GM18520 (cell line): ENCODE measurements at regions not wholly inside any gene's neighbourhood (a gene's known extent, or its start where the extent isn't known, plus 50 kb on each side); places are given as distances from the start of the nearest gene placed in this dataset.

Experiments
- ATAC-seq: cut with Tn5 transposase; IDR thresholded peaks from one replicate; pipeline ENCODE4 v1.9.1; 2021; ENCODE audit not compliant: unreplicated experiment

DNA sequence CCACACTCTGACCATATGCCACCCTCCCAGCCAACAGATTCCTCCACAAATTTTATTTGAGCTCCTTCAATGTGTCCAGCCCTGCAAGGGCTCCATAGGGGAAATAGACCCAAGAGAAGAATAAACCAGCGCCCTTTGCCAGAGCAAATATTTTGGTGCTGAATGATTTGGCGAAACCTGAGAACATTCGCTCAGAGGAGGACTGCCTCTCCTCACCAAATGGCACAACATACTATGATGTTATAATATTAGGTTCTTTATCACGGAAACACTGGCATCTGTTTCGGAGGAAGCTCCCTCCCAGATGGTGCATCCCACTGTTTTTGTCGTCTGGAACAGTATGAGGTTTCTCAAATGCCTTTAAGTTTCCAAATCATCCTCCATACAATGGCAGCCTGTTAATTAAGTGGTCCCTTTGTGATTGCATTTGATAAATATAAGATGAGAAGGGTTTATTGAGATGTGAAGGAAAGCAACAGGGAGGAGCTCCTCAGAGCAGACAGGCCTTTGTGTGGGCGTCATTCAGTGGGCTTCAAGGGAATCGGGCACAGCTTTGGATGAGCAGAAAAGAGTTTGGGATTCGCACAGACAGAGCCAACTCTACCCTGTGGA lies 139.1 kb upstream of the ADRA1B start:
- no peak for ATAC-seq

GRCh38 chr5:159779481-159779880 lies 136.8 kb upstream of the ADRA1B start:
- ATAC-seq: no peak

- ATAC-seq: no peak
Measured at GRCh38 chr5:159780246-159780645, 136.0 kb upstream of the ADRA1B start.

DNA sequence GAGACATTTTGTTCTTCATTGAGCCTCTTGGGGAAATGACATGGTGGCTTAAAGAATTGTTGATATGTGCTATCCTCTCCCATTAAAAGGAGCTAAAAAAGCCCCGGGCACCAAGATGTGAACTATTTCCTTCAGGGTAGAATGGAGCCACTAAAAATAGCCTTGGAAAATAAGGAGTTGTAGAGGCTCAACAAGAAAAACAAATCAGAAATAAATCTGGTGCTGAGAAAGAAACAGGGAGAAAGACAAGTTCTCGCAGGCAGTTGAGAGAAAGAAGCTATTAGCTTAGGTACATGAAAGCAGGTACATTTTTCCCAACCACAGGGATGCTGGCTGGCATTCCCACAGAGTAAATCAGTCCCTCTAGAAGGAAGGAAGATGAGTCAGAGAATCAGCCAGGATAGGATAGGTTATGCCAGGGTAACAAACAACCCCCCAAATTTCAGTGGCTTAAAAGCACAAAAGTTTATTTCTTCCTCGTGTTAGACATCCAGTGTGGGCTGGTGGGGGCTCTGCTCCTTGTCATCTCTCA lies 134.6 kb upstream of the ADRA1B start:
- no peak for ATAC-seq

- ATAC-seq: peak; percentile 40
Measured at GRCh38 chr5:159782197-159782994, 133.9 kb upstream of the ADRA1B start.

- ATAC-seq: no peak
Measured at GRCh38 chr5:159782995-159783300, 133.3 kb upstream of the ADRA1B start.

DNA sequence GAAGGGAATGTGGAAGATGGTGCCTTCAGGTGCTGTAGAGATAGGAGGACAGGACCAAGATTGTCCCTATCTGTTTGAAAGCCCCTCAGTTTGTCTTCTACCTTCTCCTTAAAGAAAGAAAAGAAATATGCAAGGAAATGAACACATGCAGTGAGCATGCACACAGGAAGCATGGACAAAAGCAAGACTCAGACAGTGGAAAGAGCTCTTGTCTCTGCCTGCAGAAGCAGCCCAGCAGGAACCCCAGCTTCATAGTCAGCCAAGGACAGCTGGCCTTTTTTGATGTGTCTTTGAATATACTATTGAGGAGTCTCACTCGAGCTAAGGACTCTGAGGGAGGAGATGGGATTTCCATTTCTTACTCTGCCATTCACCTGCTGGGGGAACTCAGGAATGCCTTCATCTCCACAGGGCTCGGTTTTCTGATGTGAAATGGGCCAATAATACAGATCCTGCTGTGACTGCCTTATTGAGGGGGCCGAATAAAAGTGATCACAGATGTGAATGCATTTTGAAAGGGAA lies 132.5 kb upstream of the ADRA1B start:
- no peak for ATAC-seq

GRCh38 chr5:159784993-159785392 lies 131.3 kb upstream of the ADRA1B start:
- no peak for ATAC-seq

DNA sequence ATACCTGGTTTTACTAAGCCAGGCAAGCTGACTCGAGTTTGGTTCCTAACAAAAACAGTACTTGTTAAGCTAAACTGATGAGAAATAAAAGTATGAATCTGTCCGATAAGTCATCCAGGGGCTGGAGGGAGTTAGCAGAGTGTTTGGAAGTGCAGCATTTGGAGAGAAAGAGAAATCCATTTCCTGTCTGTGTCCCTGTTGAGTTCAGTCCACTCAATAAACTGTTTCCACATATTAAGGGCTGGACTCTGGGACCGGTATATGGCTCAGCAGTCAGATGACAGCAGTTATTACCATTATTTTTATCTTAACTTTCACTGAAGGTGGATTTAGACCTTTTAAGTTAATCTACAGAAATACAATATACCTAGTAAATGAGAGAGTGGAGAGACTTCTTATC lies 130.6 kb upstream of the ADRA1B start:
- no peak for ATAC-seq

- ATAC-seq: no peak
Measured at GRCh38 chr5:159786201-159786600, 130.1 kb upstream of the ADRA1B start.

DNA sequence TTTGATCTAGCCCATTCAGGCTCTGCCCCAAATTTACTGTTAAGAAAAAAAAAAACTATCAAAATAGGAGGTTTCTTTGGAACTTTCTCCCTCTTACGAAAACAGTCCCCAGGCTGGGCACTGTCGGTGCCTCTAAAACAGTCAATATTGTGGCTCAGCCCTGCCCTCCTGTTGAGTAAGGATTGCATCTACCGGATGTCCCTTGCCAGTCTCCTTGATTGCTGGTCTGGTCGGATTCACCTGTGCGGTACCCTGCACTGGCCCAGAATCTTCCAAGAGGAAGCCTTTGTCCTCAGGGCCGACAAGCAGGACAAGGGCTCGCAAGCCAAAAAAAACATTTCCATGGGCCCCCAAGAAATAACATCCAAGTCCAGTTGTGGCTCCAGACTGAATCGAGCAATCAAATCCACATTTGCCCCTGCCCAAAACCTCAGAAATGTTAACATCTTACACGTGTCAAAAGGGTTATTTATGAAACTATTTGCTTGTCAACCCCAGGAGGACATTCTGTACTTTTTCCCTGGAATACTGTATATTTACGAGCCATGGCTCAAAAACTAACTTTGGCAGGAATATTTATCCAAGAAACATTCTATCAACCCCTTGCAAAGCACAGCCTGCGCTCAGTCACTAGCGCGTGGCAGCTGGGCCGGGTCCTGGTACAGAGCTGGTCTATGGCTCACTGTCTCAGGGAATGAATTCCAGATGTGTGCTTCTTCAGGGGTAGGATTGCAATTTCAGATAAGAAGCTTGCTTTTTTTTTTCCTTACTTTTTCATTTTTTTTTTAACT lies 129.2 kb upstream of the ADRA1B start:
- ATAC-seq: no peak

- ATAC-seq: no peak
Measured at GRCh38 chr5:159787837-159788236, 128.4 kb upstream of the ADRA1B start.

DNA sequence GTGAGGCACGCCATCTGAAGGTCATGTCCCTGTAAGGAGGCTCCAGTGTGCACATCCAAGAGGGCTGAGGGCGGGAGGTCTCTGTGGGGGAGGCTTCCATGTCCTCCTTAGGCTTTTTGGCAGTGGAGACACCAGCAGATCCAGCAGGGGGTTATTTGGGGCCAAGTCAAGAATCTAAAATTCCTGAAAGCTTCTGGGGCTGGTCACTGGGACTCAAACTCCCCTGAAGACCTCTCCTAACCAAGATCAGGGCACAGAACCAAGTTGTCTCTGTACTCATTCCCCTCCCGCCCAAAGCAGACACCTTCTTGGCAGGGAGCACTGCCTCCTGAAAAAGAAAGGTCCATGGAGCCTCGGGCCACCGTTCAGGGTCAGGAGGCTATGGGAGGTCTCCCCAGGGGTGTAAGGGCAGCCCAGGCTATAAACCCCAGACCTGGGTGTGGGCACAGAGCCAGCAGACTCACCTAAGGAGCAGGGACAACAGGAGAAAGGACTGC lies 127.4 kb upstream of the ADRA1B start:
- no peak for ATAC-seq

DNA sequence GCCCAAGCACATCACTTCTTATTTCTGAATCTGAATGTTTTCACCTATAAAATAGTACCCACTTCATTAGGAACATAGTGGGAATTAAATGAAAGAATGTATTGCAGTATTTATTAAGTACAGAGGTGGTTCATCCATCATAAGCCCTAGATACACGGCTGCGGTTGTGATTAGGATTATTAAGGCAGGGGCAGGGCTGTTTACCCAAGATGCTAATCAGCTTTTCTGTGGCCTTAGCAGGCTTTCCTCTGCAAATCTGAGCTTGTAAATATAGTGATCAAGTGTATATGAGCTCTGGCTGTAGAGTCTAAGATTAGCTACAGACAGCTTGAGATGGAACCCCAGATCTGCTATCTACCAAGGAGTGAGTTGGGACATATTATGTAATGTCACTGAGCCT lies 124.1 kb upstream of the ADRA1B start:
- no peak for ATAC-seq

GRCh38 chr5:159797261-159797970 lies 118.9 kb upstream of the ADRA1B start:
- ATAC-seq: no peak

DNA sequence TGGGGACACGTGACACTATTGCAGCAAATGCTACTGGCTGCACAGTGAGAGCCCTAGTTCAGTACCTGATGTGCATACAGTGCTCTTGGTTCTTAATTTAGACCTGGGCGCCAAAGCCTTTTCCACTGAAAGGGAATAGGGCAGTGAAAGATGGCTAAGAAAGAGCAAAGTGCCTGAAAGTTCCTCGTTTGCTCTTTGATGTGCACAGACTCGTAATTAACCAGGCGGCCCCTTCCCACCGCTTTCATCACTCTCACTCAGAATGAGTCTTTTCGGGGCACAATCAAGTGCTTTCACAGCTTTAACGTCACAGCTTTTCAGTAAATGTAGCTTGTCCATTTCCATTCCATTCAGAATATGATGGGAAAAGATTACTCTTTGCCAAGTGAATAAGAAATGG lies 116.6 kb upstream of the ADRA1B start:
- no peak for ATAC-seq

DNA sequence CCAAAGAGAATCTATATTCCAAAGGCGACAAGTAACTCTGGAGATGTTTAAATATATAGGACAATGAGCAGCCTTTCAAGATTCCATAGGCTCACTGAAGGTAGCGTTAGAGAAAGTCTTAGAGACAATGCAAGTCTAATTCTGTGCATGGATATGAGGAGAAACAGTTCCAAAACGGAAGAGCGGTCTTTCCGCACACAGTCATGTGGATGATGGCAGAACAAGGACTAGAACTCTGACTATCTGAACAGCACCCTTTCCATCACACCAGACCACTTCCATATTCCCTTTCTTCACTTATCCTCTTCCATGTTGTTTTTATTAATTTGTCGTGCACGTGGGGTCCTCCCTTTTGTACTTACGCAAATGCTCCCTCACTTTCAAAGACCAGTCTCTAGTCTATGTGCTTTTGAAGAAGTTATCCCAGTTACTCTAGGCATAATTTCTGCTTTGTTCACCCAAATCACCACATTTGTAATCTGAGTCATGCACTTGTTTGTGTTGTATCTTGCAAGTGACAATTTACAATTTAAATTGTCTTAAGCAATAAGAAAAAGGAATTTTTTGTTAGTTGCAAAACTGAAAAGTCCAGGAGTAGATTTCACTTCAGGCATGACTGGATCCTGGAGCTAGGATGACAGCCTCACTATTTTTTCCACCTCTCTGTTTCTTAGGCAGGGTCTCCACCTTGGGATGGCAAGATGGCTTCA lies 116.0 kb upstream of the ADRA1B start:
- ATAC-seq: no peak

- ATAC-seq: no peak
Measured at GRCh38 chr5:159801303-159801702, 115.0 kb upstream of the ADRA1B start.

GRCh38 chr5:159802661-159803060 lies 113.6 kb upstream of the ADRA1B start:
- no peak for ATAC-seq

DNA sequence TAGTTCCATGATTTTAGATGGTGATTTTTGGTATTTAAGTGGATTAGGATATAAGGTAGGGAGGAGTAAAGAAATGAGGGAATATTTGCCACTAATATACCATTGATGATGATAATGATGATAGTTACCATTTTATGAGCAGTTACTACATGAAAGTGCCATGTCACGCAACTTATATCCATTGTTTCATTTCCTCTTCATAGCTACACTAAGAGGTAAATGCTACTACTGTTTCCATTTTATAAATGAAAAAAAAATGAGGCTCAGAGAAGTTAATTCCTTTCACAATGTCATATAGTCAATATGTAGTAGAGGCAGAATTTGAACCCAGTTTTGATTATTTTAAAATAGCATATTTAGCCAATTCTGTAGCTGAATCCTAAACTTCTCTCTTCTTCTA lies 112.2 kb upstream of the ADRA1B start:
- no peak for ATAC-seq
